BLaER1 treated with 17β-estradiol and CSF1 and Interleukin-3, amounts not matched to agents 10 nM and 100 nM (cell line): ENCODE measurements at regions not wholly inside any gene's neighbourhood (a gene's known extent, or its start where the extent isn't known, plus 50 kb on each side); places are given as distances from the start of the nearest gene placed in this dataset.
"Not testable (repeated sequence)": the region's sequence is repeated elsewhere in the genome, so short reads cannot be mapped to it uniquely, and the experiment has no call there.

Source experiments
- H3K27ac ChIP-seq, 11 experiments: shearing (Covaris generic); formaldehyde crosslinking; 2 replicates each; pipeline ENCODE4 v1.8.1; 2022
- H3K27me3 ChIP-seq, 11 experiments: shearing (Covaris generic); formaldehyde crosslinking; 2 replicates each; pipeline ENCODE4 v1.8.1; 2022
- H3K36me3 ChIP-seq, 11 experiments: shearing (Covaris generic); formaldehyde crosslinking; 2 replicates each; pipeline ENCODE4 v1.8.1; 2022
- H3K4me1 ChIP-seq, 10 experiments: shearing (Covaris generic); formaldehyde crosslinking; 2 replicates each; pipeline ENCODE4 v1.8.1; 2022
- H3K4me2 ChIP-seq, 11 experiments: shearing (Covaris generic); formaldehyde crosslinking; 2 replicates each; pipeline ENCODE4 v1.8.1; 2022
- H3K4me3 ChIP-seq, 10 experiments: shearing (Covaris generic); formaldehyde crosslinking; 2 replicates each; pipeline ENCODE4 v1.8.1; 2022
- H3K9ac ChIP-seq, 11 experiments: shearing (Covaris generic); formaldehyde crosslinking; 2 replicates each; pipeline ENCODE4 v1.8.1; 2022
- H3K9me3 ChIP-seq, 11 experiments: shearing (Covaris generic); formaldehyde crosslinking; replicated peaks in 1 of 11; 2 replicates each; pipeline ENCODE4 v1.8.1; 2022
- H4K20me1 ChIP-seq, 11 experiments: shearing (Covaris generic); formaldehyde crosslinking; 2 replicates each; pipeline ENCODE4 v1.8.1; 2022
- Cebpa-rat ChIP-seq, 11 experiments: shearing (Covaris generic); IDR thresholded peaks; 2 replicates each; pipeline ENCODE4 v1.8.1; 2022

GRCh38 chr9:104386425-104387069 lies 117.5 kb upstream of the OR13F1 start:
- Histone ChIP-seq H3K4me3 (no peak overlapping the region), H3K4me1 (peaks cover 0 to 23% (median 7%) of the 10 kb centered on the region in 10 experiments; a peak in 11 of 20 replicates), H3K27me3 (no peaks in the 10 kb centered on the region), H3K9ac (no peak overlapping the region), H3K9me3 (no peaks in the 10 kb centered on the region), H3K27ac (no peak overlapping the region), H3K4me2 (no peak overlapping the region; a peak in 1 of 22 replicates), H3K36me3 (no peaks in the 10 kb centered on the region), H4K20me1 (no peaks in the 10 kb centered on the region)
- no peak for TF ChIP-seq Cebpa-rat (IDR thresholded peaks at IDR 0.05)

- Histone ChIP-seq H4K20me1 (no peaks in the 10 kb centered on the region), H3K4me1 (peaks cover 0 to 17% (median 2%) of the 10 kb centered on the region in 10 experiments; a peak in 10 of 20 replicates), H3K9ac (no peak overlapping the region), H3K4me3 (no peak overlapping the region), H3K27ac (no peak overlapping the region), H3K9me3 (no peaks in the 10 kb centered on the region), H3K4me2 (no peak overlapping the region), H3K36me3 (no peaks in the 10 kb centered on the region), H3K27me3 (no peaks in the 10 kb centered on the region)
- TF ChIP-seq Cebpa-rat (IDR thresholded peaks at IDR 0.05): no peak
Observed at GRCh38 chr9:104388071-104388470, 116.0 kb upstream of the OR13F1 start.

- no peak for TF ChIP-seq Cebpa-rat (IDR thresholded peaks at IDR 0.05)
- Histone ChIP-seq H3K27ac (no peak overlapping the region), H3K9me3 (no peaks in the 10 kb centered on the region), H4K20me1 (no peaks in the 10 kb centered on the region), H3K4me3 (no peak overlapping the region), H3K36me3 (no peaks in the 10 kb centered on the region), H3K9ac (no peak overlapping the region), H3K4me2 (no peak overlapping the region), H3K27me3 (no peaks in the 10 kb centered on the region), H3K4me1 (peaks cover 0 to 14% (median 0%) of the 10 kb centered on the region in 10 experiments; a peak in 3 of 20 replicates)
Observed at GRCh38 chr9:104389341-104389740, 114.7 kb upstream of the OR13F1 start.

- H3K4me1 ChIP-seq, H3K4me3 ChIP-seq, H3K36me3 ChIP-seq, H3K27me3 ChIP-seq, H3K27ac ChIP-seq, H3K4me2 ChIP-seq, H4K20me1 ChIP-seq, H3K9ac ChIP-seq: not testable (repeated sequence)
- peaks cover 6 to 15% (median 12%) of the 10 kb centered on the region in 11 experiments; a peak in 13 of 22 replicates for H3K9me3 ChIP-seq
Observed at GRCh38 chr9:104394901-104395300, 109.2 kb upstream of the OR13F1 start.

- no peaks in the 10 kb centered on the region for H3K4me1 ChIP-seq
- peaks cover 46 to 61% (median 53%) of the 10 kb centered on the region in 11 experiments for H3K9me3 ChIP-seq
- H3K4me3 ChIP-seq: no peak overlapping the region
- no peak overlapping the region for H3K9ac ChIP-seq
- no peaks in the 10 kb centered on the region for H4K20me1 ChIP-seq
- no peak overlapping the region for H3K4me2 ChIP-seq
- no peaks in the 10 kb centered on the region for H3K27me3 ChIP-seq
- no peaks in the 10 kb centered on the region; a peak in 1 of 22 replicates for H3K36me3 ChIP-seq
- H3K27ac ChIP-seq: no peak overlapping the region
- no peak for TF ChIP-seq Cebpa-rat (IDR thresholded peaks at IDR 0.05)
Observed at GRCh38 chr9:104412238-104412637, 91.8 kb upstream of the OR13F1 start.

- TF ChIP-seq Cebpa-rat (IDR thresholded peaks at IDR 0.05): no peak
- no peaks in the 10 kb centered on the region for H4K20me1 ChIP-seq
- no peaks in the 10 kb centered on the region for H3K27me3 ChIP-seq
- no peaks in the 10 kb centered on the region for H3K36me3 ChIP-seq
- H3K4me1 ChIP-seq: no peaks in the 10 kb centered on the region
- no peak overlapping the region for H3K4me2 ChIP-seq
- H3K4me3 ChIP-seq: no peak overlapping the region
- H3K9ac ChIP-seq: no peak overlapping the region
- no peak overlapping the region for H3K27ac ChIP-seq
- peaks cover 31 to 46% (median 39%) of the 10 kb centered on the region in 11 experiments for H3K9me3 ChIP-seq
Observed at GRCh38 chr9:104416470-104416869, 87.6 kb upstream of the OR13F1 start.

GRCh38 chr9:104417296-104417695 lies 86.8 kb upstream of the OR13F1 start:
- Histone ChIP-seq H3K4me1 (no peaks in the 10 kb centered on the region), H3K36me3 (no peaks in the 10 kb centered on the region), H4K20me1 (no peaks in the 10 kb centered on the region), H3K9ac (no peak overlapping the region), H3K4me2 (no peak overlapping the region), H3K27me3 (no peaks in the 10 kb centered on the region), H3K4me3 (no peak overlapping the region), H3K27ac (no peak overlapping the region), H3K9me3 (peaks cover 28 to 41% (median 33%) of the 10 kb centered on the region in 11 experiments)
- TF ChIP-seq Cebpa-rat (IDR thresholded peaks at IDR 0.05): no peak

- Histone ChIP-seq H3K9me3 (peaks cover 0 to 15% (median 11%) of the 10 kb centered on the region in 11 experiments; a peak in 14 of 22 replicates), H3K9ac (no peak overlapping the region), H3K4me1 (no peaks in the 10 kb centered on the region), H3K27ac (no peak overlapping the region), H3K36me3 (no peaks in the 10 kb centered on the region), H3K27me3 (no peaks in the 10 kb centered on the region), H3K4me3 (no peak overlapping the region), H3K4me2 (no peak overlapping the region), H4K20me1 (no peaks in the 10 kb centered on the region)
- no peak for TF ChIP-seq Cebpa-rat (IDR thresholded peaks at IDR 0.05)
Observed at GRCh38 chr9:104429031-104429546, 75.0 kb upstream of the OR13F1 start.

- H3K9me3 ChIP-seq: no peaks in the 10 kb centered on the region
- H4K20me1 ChIP-seq: no peaks in the 10 kb centered on the region
- H3K4me2 ChIP-seq: no peak overlapping the region
- no peak for TF ChIP-seq Cebpa-rat (IDR thresholded peaks at IDR 0.05)
- H3K4me3 ChIP-seq: no peak overlapping the region
- no peak overlapping the region for H3K9ac ChIP-seq
- H3K27me3 ChIP-seq: no peaks in the 10 kb centered on the region
- no peaks in the 10 kb centered on the region for H3K4me1 ChIP-seq
- no peak overlapping the region for H3K27ac ChIP-seq
- H3K36me3 ChIP-seq: no peaks in the 10 kb centered on the region
Observed at GRCh38 chr9:104435059-104435458, 69.0 kb upstream of the OR13F1 start.

- Histone ChIP-seq H3K9me3 (no peaks in the 10 kb centered on the region), H3K4me1 (no peaks in the 10 kb centered on the region), H3K27me3 (no peaks in the 10 kb centered on the region), H3K36me3 (no peaks in the 10 kb centered on the region), H3K4me3 (no peak overlapping the region), H3K27ac (no peak overlapping the region), H4K20me1 (no peaks in the 10 kb centered on the region), H3K4me2 (no peak overlapping the region), H3K9ac (no peak overlapping the region)
- no peak for TF ChIP-seq Cebpa-rat (IDR thresholded peaks at IDR 0.05)
Observed at GRCh38 chr9:104448036-104448435, 56.0 kb upstream of the OR13F1 start.
